Uterus (tissue), 2 donors: ENCODE measurements at regions not wholly inside any gene's neighbourhood (a gene's known extent, or its start where the extent isn't known, plus 50 kb on each side); places are given as distances from the start of the nearest gene placed in this dataset.
"Not testable (repeated sequence)": the region's sequence is repeated elsewhere in the genome, so short reads cannot be mapped to it uniquely, and the experiment has no call there.

ENCODE experiments used
- CTCF ChIP-seq, 4 experiments: fragments of 200-600 bp in 2 of 4; fragments of 450-650 bp in 2 of 4; sonication (generic) in 2 of 4; IDR thresholded peaks; one replicate each; pipeline ENCODE4 v1.5.1; 2016 to 2019; ENCODE audit warnings: antibody characterized with exemption in 4 of 4, mild to moderate bottlenecking in 2 of 4, moderate library complexity in 1 of 4
- POLR2A ChIP-seq, 2 donors: fragments of 450-650 bp; IDR thresholded peaks; one replicate each; pipeline ENCODE4 v1.6.1; 2016; ENCODE audit warnings: antibody characterized with exemption in 2 of 2, mild to moderate bottlenecking in 1 of 2, moderate library complexity in 1 of 2

GRCh38 chr9:22231309-22231708, 215.3 kb upstream of the DMRTA1 start:
- TF ChIP-seq POLR2A, CTCF (IDR thresholded peaks at IDR 0.05): not testable (repeated sequence)
